HG03442 (cell line): ENCODE measurements at regions not wholly inside any gene's neighbourhood (a gene's known extent, or its start where the extent isn't known, plus 50 kb on each side); places are given as distances from the start of the nearest gene placed in this dataset.

ENCODE experiments used
- ATAC-seq: cut with Tn5 transposase; IDR thresholded peaks from one replicate; pipeline ENCODE4 v1.9.1; 2021; ENCODE audit warnings: mild to moderate bottlenecking, moderate library complexity; ENCODE audit not compliant: unreplicated experiment

- no peak for ATAC-seq
Observed at GRCh38 chr18:51801514-51801913, 538.5 kb upstream of the DCC start.

- no peak for ATAC-seq
Observed at GRCh38 chr18:51802569-51803428, 537.2 kb upstream of the DCC start.

GRCh38 chr18:51807336-51807735 lies 532.7 kb upstream of the DCC start:
- no peak for ATAC-seq

- no peak for ATAC-seq
Observed at GRCh38 chr18:51811883-51812282, 528.1 kb upstream of the DCC start.

- no peak for ATAC-seq
Observed at GRCh38 chr18:51813740-51814139, 526.3 kb upstream of the DCC start.

GRCh38 chr18:51821610-51822009 lies 518.4 kb upstream of the DCC start:
- ATAC-seq = no peak

- no peak for ATAC-seq
Observed at GRCh38 chr18:51824746-51825145, 515.3 kb upstream of the DCC start.

- no peak for ATAC-seq
Observed at GRCh38 chr18:51833850-51834249, 506.1 kb upstream of the DCC start.

- ATAC-seq = no peak
Observed at GRCh38 chr18:51848702-51849101, 491.3 kb upstream of the DCC start.

GRCh38 chr18:51852681-51853080 lies 487.3 kb upstream of the DCC start:
- ATAC-seq = no peak

GRCh38 chr18:51857989-51858388 lies 482.0 kb upstream of the DCC start:
- no peak for ATAC-seq

- ATAC-seq = no peak
Observed at GRCh38 chr18:51861046-51861445, 479.0 kb upstream of the DCC start.

- no peak for ATAC-seq
Observed at GRCh38 chr18:51862051-51862715, 477.8 kb upstream of the DCC start.

GRCh38 chr18:51864219-51864965 lies 475.6 kb upstream of the DCC start:
- no peak for ATAC-seq

- no peak for ATAC-seq
Observed at GRCh38 chr18:51865538-51865937, 474.5 kb upstream of the DCC start.

- ATAC-seq = no peak
Observed at GRCh38 chr18:51867767-51868166, 472.2 kb upstream of the DCC start.

- no peak for ATAC-seq
Observed at GRCh38 chr18:51878724-51879123, 461.3 kb upstream of the DCC start.

- ATAC-seq = no peak
Observed at GRCh38 chr18:51879329-51879728, 460.7 kb upstream of the DCC start.

GRCh38 chr18:51881394-51881793 lies 458.6 kb upstream of the DCC start:
- no peak for ATAC-seq

GRCh38 chr18:51884039-51884438 lies 456.0 kb upstream of the DCC start:
- ATAC-seq = no peak

- no peak for ATAC-seq
Observed at GRCh38 chr18:51890762-51891161, 449.2 kb upstream of the DCC start.

- no peak for ATAC-seq
Observed at GRCh38 chr18:51891876-51892275, 448.1 kb upstream of the DCC start.
